Psoas muscle (tissue), 7 donors: ENCODE measurements at regions not wholly inside any gene's neighbourhood (a gene's known extent, or its start where the extent isn't known, plus 50 kb on each side); places are given as distances from the start of the nearest gene placed in this dataset.

ENCODE experiments used
- ATAC-seq, 4 donors: fragments of 200-7000 bp; cut with Tn5 transposase; one replicate each; pipeline ENCODE4 v1.9.1; 2020; ENCODE audit warnings: moderate library complexity in 3 of 4, mild to moderate bottlenecking in 2 of 4
- DNase-seq, 2 donors: peaks; one replicate each; pipeline ENCODE4 v3.0.0-alpha.2; 2020
- H3K27ac ChIP-seq: fragments of 200-600 bp; one replicate; pipeline ENCODE4 v1.8.0; 2022
- H3K27me3 ChIP-seq, 3 donors: fragments of 200-600 bp in 1 of 3; one replicate each; pipeline versions ENCODE4 v1.6.1 to v1.8.0; 2013 to 2022; ENCODE audit warnings: low read length in 2 of 3, mild to moderate bottlenecking in 2 of 3, moderate library complexity in 1 of 3; ENCODE audit not compliant: insufficient read depth in 3 of 3
- H3K36me3 ChIP-seq, 2 donors: fragments of 200-600 bp in 1 of 2; one replicate each; pipeline versions ENCODE4 v1.6.1 to v1.8.0; 2013 to 2022; ENCODE audit warnings: low read depth in 1 of 2, mild to moderate bottlenecking in 1 of 2, moderate library complexity in 1 of 2; ENCODE audit not compliant: insufficient read depth in 1 of 2
- H3K4me1 ChIP-seq: fragments of 200-600 bp; one replicate; pipeline ENCODE4 v1.8.0; 2022
- H3K4me3 ChIP-seq: fragments of 200-600 bp; one replicate; pipeline ENCODE4 v1.8.0; 2022; ENCODE audit warnings: mild to moderate bottlenecking
- H3K9me3 ChIP-seq: fragments of 200-600 bp; one replicate; pipeline ENCODE4 v1.8.0; 2022
- WGBS, 3 donors: extraction: QIAGEN DNeasy Blood & Tissue Kit; methylation state at CpG; one replicate each; pipeline versions ENCODE4 v1.1.6 to v1.1.7; 2013; 5-methylcytosine and 5-hydroxymethylcytosine counted together
- intact Hi-C, 2 donors: fragments of 100-400 bp; cut with DNase I; formaldehyde crosslinking; loops; one replicate each; pipeline versions ENCODE4 v1.11.0 to v1.14.2; 2022
- TF ChIP-seq, protein P1 (sequence below): fragments of 200-600 bp; IDR thresholded peaks from one replicate; pipeline ENCODE4 v1.8.0; 2022; ENCODE audit warnings: antibody characterized with exemption
- donor health status: healthy with polysubstance abuse.
- donor health status: DM: no; HTN: no; CAD: no; lungs with moderate emphysema.
- donor health status: Bipolar disorder and iron deficiency.
- donor health status: healthy.
- donor health status: DM: yes; HTN: yes; CAD: no.
- donor health status: DM: no; HTN: no; CAD: no.
- donor health status: DM: yes; HTN: yes; CAD: no.

DNA sequence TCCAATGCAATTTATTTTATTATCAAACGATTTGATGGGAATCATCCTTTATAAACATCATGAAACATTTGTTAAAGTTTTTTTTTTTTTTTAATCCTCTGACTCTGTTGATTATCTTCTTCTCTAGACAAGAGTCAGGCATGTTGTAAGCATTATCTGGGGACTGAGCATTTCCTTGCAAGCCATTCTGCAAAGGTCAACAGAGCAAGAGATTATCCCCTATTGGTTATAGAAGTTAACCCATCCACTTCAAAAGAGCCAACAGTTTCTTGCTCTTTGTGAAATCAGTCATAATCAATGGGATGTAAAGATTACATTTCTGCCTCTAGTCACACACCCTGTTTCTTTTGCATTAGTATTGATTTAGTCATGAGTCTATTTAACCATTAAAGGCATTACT lies 368.8 kb upstream of the ADGRL4 start:
- WGBS, 3 donors: 60 to 66% (median 63%) methylated on average over 1 of the region's 1 CpG
- no peaks in the 10 kb centered on the region for H3K36me3 ChIP-seq
- intact Hi-C loops: no loop called here
- ATAC-seq (no peak), DNase-seq (no peak)
- TF ChIP-seq, protein P1, sequence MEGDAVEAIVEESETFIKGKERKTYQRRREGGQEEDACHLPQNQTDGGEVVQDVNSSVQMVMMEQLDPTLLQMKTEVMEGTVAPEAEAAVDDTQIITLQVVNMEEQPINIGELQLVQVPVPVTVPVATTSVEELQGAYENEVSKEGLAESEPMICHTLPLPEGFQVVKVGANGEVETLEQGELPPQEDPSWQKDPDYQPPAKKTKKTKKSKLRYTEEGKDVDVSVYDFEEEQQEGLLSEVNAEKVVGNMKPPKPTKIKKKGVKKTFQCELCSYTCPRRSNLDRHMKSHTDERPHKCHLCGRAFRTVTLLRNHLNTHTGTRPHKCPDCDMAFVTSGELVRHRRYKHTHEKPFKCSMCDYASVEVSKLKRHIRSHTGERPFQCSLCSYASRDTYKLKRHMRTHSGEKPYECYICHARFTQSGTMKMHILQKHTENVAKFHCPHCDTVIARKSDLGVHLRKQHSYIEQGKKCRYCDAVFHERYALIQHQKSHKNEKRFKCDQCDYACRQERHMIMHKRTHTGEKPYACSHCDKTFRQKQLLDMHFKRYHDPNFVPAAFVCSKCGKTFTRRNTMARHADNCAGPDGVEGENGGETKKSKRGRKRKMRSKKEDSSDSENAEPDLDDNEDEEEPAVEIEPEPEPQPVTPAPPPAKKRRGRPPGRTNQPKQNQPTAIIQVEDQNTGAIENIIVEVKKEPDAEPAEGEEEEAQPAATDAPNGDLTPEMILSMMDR: no peak
- H3K27me3 ChIP-seq: no peaks in the 10 kb centered on the region
- H3K4me1 ChIP-seq: no peaks in the 10 kb centered on the region
- no peak overlapping the region for H3K4me3 ChIP-seq
- no peak overlapping the region for H3K27ac ChIP-seq
- no peaks in the 10 kb centered on the region for H3K9me3 ChIP-seq

DNA sequence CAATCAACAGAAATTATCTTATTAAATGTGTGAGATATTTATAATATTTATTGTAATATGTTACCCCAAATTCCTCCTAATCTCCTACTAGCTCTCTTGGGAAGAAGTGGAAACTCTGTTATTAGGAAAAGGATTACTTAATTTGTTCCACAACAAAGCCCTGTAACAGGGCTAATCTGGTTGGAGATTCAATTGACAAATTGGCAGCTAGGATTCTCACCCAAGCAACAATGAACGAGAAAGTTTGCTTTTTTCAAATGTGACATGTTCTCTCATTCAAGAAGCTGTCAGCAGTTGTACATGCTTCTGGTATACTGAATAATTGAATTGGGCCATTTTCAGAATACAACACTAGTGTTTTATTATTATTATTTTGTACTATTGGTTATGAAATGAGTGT lies 367.9 kb upstream of the ADGRL4 start:
- intact Hi-C loops: no loop called here
- ATAC-seq (no peak), DNase-seq (no peak)
- WGBS, 3 donors: 22 to 54% (median 29%) methylated on average over 1 of the region's 1 CpG
- H3K4me1 ChIP-seq: no peaks in the 10 kb centered on the region
- H3K27me3 ChIP-seq: no peaks in the 10 kb centered on the region
- H3K27ac ChIP-seq: no peak overlapping the region
- TF ChIP-seq, protein P1: no peak
- no peaks in the 10 kb centered on the region for H3K36me3 ChIP-seq
- no peaks in the 10 kb centered on the region for H3K9me3 ChIP-seq
- no peak overlapping the region for H3K4me3 ChIP-seq

DNA sequence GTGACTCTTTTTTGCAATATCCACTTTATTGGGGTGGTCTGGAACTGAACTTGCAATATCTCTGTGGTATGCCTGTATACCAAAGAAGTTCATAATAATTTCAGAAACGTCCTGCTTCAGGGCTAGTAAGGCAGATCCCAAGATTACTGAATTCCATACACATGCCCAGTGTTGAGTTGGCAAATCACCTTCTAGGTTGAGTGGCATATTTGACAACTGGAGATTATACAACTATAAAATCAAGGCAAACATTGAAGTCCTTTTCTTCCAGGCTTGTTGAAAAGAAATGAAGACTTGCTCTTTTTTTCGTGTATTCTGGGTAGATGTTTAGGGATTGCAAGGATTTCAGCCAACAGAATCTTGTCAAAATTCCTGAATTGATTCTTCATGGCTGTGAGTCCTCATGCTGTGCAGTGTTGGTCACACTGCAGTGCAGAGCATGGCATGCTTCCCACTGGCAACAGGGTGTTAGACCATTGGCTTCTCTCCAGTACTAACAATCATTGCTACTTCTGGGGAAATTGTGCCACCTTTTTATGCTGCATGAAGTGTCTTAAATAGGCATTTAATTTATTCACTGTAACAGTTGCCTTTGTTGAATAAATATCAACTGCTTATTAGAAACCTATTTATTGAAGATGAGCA lies 367.1 kb upstream of the ADGRL4 start:
- H3K27me3 ChIP-seq: no peaks in the 10 kb centered on the region
- ATAC-seq (no peak), DNase-seq (peak in 1 of 2 donors; percentile 17)
- no peaks in the 10 kb centered on the region for H3K36me3 ChIP-seq
- H3K4me1 ChIP-seq: no peaks in the 10 kb centered on the region
- intact Hi-C loops: no loop called here
- no peak overlapping the region for H3K4me3 ChIP-seq
- WGBS, 3 donors: 17 to 27% (median 20%) methylated on average over 2 of the region's 2 CpGs
- TF ChIP-seq, protein P1: no peak
- no peak overlapping the region for H3K27ac ChIP-seq
- H3K9me3 ChIP-seq: no peaks in the 10 kb centered on the region

DNA sequence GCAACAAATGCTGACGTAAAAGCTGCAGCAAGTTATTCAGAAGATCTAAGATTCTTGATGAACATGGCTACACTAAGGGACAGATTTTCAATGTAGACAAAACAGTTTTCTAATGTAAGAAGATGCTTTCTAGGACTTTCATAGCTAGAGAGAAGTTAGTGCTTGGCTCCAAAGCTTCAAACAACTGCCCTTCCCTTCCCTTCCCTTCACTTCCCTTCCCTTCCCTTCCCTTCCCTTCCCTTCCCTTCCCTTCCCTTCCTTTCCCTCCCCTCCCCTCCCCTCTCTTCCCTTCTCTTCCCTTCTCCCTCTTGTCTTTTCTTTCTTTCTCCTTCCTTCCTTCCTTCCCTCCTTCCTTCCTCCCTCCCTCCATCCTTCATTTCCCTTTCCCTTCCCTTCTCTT lies 365.3 kb upstream of the ADGRL4 start:
- 96 to 97% (median 97%) methylated on average over 1 of the region's 1 CpG for WGBS, 3 donors
- DNase-seq (no peak), ATAC-seq (no peak)
- no peaks in the 10 kb centered on the region for H3K9me3 ChIP-seq
- TF ChIP-seq, protein P1: no peak
- H3K4me3 ChIP-seq: no peak overlapping the region
- H3K27me3 ChIP-seq: no peaks in the 10 kb centered on the region
- no peak overlapping the region for H3K27ac ChIP-seq
- no peaks in the 10 kb centered on the region for H3K36me3 ChIP-seq
- no peaks in the 10 kb centered on the region for H3K4me1 ChIP-seq
- intact Hi-C loops: no loop called here

DNA sequence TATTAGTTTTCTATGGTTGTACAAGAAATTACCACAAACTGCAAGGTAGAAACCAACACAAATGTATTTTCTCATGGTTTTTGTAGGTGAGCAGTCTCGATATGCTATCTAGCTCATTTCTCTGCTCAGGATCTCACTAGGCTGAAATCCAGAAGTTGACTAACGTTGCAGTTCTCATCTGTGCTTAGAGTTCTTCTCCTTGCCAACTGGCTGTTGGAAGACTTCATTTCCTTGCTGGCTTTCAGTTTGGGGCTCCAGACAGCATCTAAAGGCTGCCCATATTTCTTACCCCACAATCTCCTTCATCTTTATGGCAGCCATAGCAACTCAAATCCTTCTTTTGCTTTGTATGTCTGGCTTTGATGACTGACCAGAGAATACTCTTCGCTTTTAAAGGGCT lies 362.6 kb upstream of the ADGRL4 start:
- H3K27me3 ChIP-seq: no peaks in the 10 kb centered on the region
- ATAC-seq (no peak), DNase-seq (no peak)
- TF ChIP-seq, protein P1: no peak
- intact Hi-C loops: no loop called here
- H3K4me3 ChIP-seq: no peak overlapping the region
- no peaks in the 10 kb centered on the region for H3K9me3 ChIP-seq
- no peak overlapping the region for H3K27ac ChIP-seq
- 54 to 70% (median 67%) methylated on average over 3 of the region's 3 CpGs for WGBS, 3 donors
- no peaks in the 10 kb centered on the region for H3K4me1 ChIP-seq
- H3K36me3 ChIP-seq: no peaks in the 10 kb centered on the region
